ENCODE measurements at regions not wholly inside any gene's neighbourhood (a gene's known extent, or its start where the extent isn't known, plus 50 kb on each side); places are given as distances from the start of the nearest gene placed in this dataset.

DNA sequence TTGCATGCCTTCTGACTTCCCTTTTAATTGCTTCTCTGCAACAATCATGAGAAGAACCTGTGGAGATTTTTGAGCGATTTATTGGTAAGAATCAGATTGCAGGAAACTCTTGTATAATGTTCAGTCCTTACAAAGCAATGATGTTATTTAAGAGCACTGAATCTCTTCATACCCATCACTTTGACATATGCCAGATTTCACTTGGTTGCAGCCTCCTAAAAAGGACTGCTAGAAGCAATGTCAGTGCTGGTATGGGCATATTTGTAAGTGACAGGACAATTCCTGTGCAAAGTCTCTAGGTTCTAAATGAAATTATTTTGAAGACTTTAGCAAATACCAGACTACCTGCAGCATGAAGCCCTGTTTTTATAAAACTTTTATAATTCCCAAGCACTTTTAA lies 2272.7 kb upstream of the WWC1 start (continued):
- no peak for TF ChIP-seq KAT7 (CRISPR knock-in tag; IDR thresholded peaks at IDR 0.05; ENCODE audit: borderline replicate concordance)
- no peak for TF ChIP-seq EMX1 (CRISPR knock-in tag; IDR thresholded peaks at IDR 0.05)
- TF ChIP-seq STAT6 (CRISPR knock-in tag; conservative IDR thresholded peaks at IDR 0.05; ENCODE audit: low read depth) = no peak
- no peak for TF ChIP-seq ZNF416 (CRISPR knock-in tag; IDR thresholded peaks at IDR 0.05)
- TF ChIP-seq ELF4 (CRISPR knock-in tag; IDR thresholded peaks at IDR 0.05; ENCODE audit: low read depth) = no peak
- no peak for TF ChIP-seq FOXK1 (CRISPR knock-in tag; IDR thresholded peaks at IDR 0.05)
- TF ChIP-seq, protein P1, sequence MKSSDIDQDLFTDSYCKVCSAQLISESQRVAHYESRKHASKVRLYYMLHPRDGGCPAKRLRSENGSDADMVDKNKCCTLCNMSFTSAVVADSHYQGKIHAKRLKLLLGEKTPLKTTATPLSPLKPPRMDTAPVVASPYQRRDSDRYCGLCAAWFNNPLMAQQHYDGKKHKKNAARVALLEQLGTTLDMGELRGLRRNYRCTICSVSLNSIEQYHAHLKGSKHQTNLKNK (CRISPR knock-in tag; IDR thresholded peaks at IDR 0.05) = no peak
- no peak for TF ChIP-seq ARID4B (CRISPR knock-in tag; IDR thresholded peaks at IDR 0.05; ENCODE audit: borderline replicate concordance)

- Mint-ChIP-seq H3K36me3 (no peaks in the 10 kb centered on the region), H3K27ac (no peak overlapping the region), H3K4me3 (no peak overlapping the region), H3K4me1 (peaks cover 8% of the 10 kb centered on the region), H3K9me3 (no peaks in the 10 kb centered on the region), H3K27me3 (ENCODE audit: low read depth) (no peaks in the 10 kb centered on the region)
- DNase-seq (ENCODE audit: low spot score) = no peak
- CTCF ChIA-PET = no interaction called here
- TF ChIP-seq ATF1 (CRISPR knock-in tag; IDR thresholded peaks at IDR 0.05) (no peak), MXD4 (CRISPR knock-in tag; IDR thresholded peaks at IDR 0.05; ENCODE audit: borderline replicate concordance) (no peak), TCF7 (CRISPR knock-in tag; IDR thresholded peaks at IDR 0.05; ENCODE audit: low read depth) (no peak)
- POLR2A ChIA-PET = no interaction called here
- ATAC-seq = no peak
Measured at GRCh38 chr5:166022065-166022464, 2269.4 kb upstream of the WWC1 start.

DNA sequence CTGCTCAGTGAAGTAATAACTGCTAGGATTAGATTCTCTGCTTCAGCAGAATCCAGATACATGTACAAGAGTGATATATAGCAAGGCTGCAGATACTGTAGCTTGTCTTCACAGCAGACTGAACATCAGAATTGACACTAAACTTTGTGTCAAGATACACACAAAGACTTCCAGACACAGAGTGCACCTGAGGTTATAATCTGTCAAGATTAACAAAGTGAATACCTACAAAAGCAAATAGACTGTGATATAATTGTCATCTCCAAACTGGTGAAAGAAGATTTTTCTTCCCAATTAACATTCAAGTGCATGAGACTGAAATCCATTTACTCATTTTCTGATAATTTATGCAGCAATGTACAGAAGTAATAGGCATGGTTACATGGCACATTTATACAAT lies 2266.5 kb upstream of the WWC1 start:
- H3K27ac Mint-ChIP-seq = no peak overlapping the region
- POLR2A ChIA-PET = no interaction called here
- ATAC-seq (no peak), DNase-seq (ENCODE audit: low spot score) (no peak)
- CTCF ChIA-PET = interaction anchor here (0.5 kb wide), 1 partner anchor 936 kb away, joined by 4 read pairs; no protein-coding TSS in a partner anchor
- H3K4me3 Mint-ChIP-seq = no peak overlapping the region
- H3K9me3 Mint-ChIP-seq = peaks cover under 1% of the 10 kb centered on the region; the same call in 1 of the 2 replicates
- H3K36me3 Mint-ChIP-seq = no peaks in the 10 kb centered on the region; the same call in 1 of the 2 replicates
- H3K27me3 Mint-ChIP-seq (ENCODE audit: low read depth) = no peaks in the 10 kb centered on the region
- peaks cover 8% of the 10 kb centered on the region for H3K4me1 Mint-ChIP-seq
- TF ChIP-seq PREB (CRISPR knock-in tag; IDR thresholded peaks at IDR 0.05; ENCODE audit: borderline replicate concordance) (no peak), ZBTB21 (CRISPR knock-in tag; IDR thresholded peaks at IDR 0.05; ENCODE audit: borderline replicate concordance) (no peak), SP1 (CRISPR knock-in tag; conservative IDR thresholded peaks at IDR 0.05) (no peak), ZNF219 (CRISPR knock-in tag; IDR thresholded peaks at IDR 0.05; ENCODE audit: borderline replicate concordance) (no peak), ATF3 (CRISPR knock-in tag; conservative IDR thresholded peaks at IDR 0.05) (no peak), MAX (CRISPR knock-in tag; IDR thresholded peaks at IDR 0.05) (no peak)
- TF ChIP-seq, protein P2, sequence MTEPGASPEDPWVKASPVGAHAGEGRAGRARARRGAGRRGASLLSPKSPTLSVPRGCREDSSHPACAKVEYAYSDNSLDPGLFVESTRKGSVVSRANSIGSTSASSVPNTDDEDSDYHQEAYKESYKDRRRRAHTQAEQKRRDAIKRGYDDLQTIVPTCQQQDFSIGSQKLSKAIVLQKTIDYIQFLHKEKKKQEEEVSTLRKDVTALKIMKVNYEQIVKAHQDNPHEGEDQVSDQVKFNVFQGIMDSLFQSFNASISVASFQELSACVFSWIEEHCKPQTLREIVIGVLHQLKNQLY (CRISPR knock-in tag; IDR thresholded peaks at IDR 0.05) = no peak
- TF ChIP-seq, protein P3, sequence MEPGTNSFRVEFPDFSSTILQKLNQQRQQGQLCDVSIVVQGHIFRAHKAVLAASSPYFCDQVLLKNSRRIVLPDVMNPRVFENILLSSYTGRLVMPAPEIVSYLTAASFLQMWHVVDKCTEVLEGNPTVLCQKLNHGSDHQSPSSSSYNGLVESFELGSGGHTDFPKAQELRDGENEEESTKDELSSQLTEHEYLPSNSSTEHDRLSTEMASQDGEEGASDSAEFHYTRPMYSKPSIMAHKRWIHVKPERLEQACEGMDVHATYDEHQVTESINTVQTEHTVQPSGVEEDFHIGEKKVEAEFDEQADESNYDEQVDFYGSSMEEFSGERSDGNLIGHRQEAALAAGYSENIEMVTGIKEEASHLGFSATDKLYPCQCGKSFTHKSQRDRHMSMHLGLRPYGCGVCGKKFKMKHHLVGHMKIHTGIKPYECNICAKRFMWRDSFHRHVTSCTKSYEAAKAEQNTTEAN (CRISPR knock-in tag; IDR thresholded peaks at IDR 0.05) = no peak
